GM19035 (cell line): ENCODE measurements at regions not wholly inside any gene's neighbourhood (a gene's known extent, or its start where the extent isn't known, plus 50 kb on each side); places are given as distances from the start of the nearest gene placed in this dataset.

Experiments used
- ATAC-seq: cut with Tn5 transposase; IDR thresholded peaks from one replicate; pipeline ENCODE4 v1.9.1; 2021; ENCODE audit not compliant: unreplicated experiment

GRCh38 chr1:234748713-234749112 lies 138.7 kb upstream of the IRF2BP2 start:
- ATAC-seq, result no peak

- ATAC-seq, result no peak
Observed at GRCh38 chr1:234748066-234748465, 138.1 kb upstream of the IRF2BP2 start.

- ATAC-seq, result no peak
Observed at GRCh38 chr1:234746798-234747196, 136.8 kb upstream of the IRF2BP2 start.

- no peak for ATAC-seq
Observed at GRCh38 chr1:234745844-234746797, 136.1 kb upstream of the IRF2BP2 start.

GRCh38 chr1:234745276-234745675 lies 135.3 kb upstream of the IRF2BP2 start:
- ATAC-seq, result no peak

GRCh38 chr1:234743791-234744611 lies 134.0 kb upstream of the IRF2BP2 start:
- no peak for ATAC-seq

GRCh38 chr1:234742622-234743021 lies 132.6 kb upstream of the IRF2BP2 start:
- ATAC-seq, result no peak

- no peak for ATAC-seq
Observed at GRCh38 chr1:234737967-234738314, 128.0 kb upstream of the IRF2BP2 start.

- ATAC-seq, result no peak
Observed at GRCh38 chr1:234735916-234736315, 125.9 kb upstream of the IRF2BP2 start.

GRCh38 chr1:234735476-234735875 lies 125.5 kb upstream of the IRF2BP2 start:
- ATAC-seq, result no peak

GRCh38 chr1:234734869-234735268 lies 124.9 kb upstream of the IRF2BP2 start:
- no peak for ATAC-seq

- no peak for ATAC-seq
Observed at GRCh38 chr1:234734412-234734835, 124.4 kb upstream of the IRF2BP2 start.

- no peak for ATAC-seq
Observed at GRCh38 chr1:234733427-234733826, 123.4 kb upstream of the IRF2BP2 start.

GRCh38 chr1:234732671-234733390 lies 122.9 kb upstream of the IRF2BP2 start:
- no peak for ATAC-seq

- ATAC-seq, result no peak
Observed at GRCh38 chr1:234732260-234732659, 122.3 kb upstream of the IRF2BP2 start.

- peak; percentile 10 for ATAC-seq
Observed at GRCh38 chr1:234731569-234732085, 121.6 kb upstream of the IRF2BP2 start.

GRCh38 chr1:234730770-234731568 lies 121.0 kb upstream of the IRF2BP2 start:
- peak; percentile 47 for ATAC-seq

- ATAC-seq, result no peak
Observed at GRCh38 chr1:234730475-234730769, 120.4 kb upstream of the IRF2BP2 start.

- no peak for ATAC-seq
Observed at GRCh38 chr1:234729561-234730474, 119.8 kb upstream of the IRF2BP2 start.
